ENCODE measurements at regions not wholly inside any gene's neighbourhood (a gene's known extent, or its start where the extent isn't known, plus 50 kb on each side); places are given as distances from the start of the nearest gene placed in this dataset.

DNA sequence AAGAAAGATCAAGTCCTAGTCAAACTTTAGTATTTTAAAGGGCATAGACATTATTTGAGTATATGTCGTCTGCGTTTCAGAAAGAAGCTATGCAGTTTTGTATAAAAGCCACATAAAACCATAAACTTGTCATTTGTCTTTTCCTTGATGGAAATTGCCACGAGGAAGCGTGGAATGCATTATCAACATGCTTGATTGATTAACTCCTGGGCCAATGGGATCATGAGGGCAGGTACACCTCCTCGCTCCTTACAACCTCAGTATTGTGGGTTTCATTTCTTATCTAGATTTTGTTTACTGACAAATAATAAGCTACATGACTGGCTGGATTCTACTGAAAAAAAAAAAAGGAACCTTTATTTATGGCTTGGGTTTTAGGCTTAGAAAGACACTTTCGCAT is 122.5 kb upstream of the RFX3 start:
- TF ChIP-seq, protein P1, sequence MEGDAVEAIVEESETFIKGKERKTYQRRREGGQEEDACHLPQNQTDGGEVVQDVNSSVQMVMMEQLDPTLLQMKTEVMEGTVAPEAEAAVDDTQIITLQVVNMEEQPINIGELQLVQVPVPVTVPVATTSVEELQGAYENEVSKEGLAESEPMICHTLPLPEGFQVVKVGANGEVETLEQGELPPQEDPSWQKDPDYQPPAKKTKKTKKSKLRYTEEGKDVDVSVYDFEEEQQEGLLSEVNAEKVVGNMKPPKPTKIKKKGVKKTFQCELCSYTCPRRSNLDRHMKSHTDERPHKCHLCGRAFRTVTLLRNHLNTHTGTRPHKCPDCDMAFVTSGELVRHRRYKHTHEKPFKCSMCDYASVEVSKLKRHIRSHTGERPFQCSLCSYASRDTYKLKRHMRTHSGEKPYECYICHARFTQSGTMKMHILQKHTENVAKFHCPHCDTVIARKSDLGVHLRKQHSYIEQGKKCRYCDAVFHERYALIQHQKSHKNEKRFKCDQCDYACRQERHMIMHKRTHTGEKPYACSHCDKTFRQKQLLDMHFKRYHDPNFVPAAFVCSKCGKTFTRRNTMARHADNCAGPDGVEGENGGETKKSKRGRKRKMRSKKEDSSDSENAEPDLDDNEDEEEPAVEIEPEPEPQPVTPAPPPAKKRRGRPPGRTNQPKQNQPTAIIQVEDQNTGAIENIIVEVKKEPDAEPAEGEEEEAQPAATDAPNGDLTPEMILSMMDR (conservative IDR thresholded peaks at IDR 0.05), result no peak
- no peak for TF ChIP-seq ZFX (IDR thresholded peaks at IDR 0.05)
